ENCODE measurements at regions not wholly inside any gene's neighbourhood (a gene's known extent, or its start where the extent isn't known, plus 50 kb on each side); places are given as distances from the start of the nearest gene placed in this dataset.

DNA sequence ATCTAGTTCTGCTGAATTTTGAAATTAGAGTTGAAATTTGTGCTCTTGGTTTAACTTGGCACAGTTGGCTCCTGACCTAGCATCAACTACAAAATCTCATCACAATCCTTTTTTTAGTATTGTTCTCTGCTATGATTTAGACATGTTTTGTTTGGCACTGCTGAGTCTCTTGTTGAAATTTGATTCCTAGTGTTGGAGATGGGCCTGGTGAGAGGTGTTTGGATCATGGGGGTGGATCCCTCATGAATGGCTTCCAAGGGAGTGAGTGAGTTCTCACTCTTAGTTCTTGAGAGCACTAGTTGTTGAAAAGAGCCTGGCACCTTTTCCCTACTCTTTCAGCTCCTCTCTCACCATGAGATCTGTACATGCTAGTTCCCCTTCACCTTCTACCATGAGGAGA is 605.6 kb upstream of the SLC39A10 start:
- H4K20me1 ChIP-seq, result no peaks in the 10 kb centered on the region
- no peak overlapping the region for H3K9ac ChIP-seq
- H3K27ac ChIP-seq, result no peak overlapping the region
- no peaks in the 10 kb centered on the region for H3K9me3 ChIP-seq (replicated peaks in 1 of 11)
- H3K27me3 ChIP-seq, result no peaks in the 10 kb centered on the region
- H3K4me3 ChIP-seq, result no peak overlapping the region
- no peak for TF ChIP-seq Cebpa-rat (IDR thresholded peaks at IDR 0.05)
- H3K36me3 ChIP-seq, result no peaks in the 10 kb centered on the region
- H3K4me1 ChIP-seq, result no peaks in the 10 kb centered on the region
- no peak overlapping the region for H3K4me2 ChIP-seq

DNA sequence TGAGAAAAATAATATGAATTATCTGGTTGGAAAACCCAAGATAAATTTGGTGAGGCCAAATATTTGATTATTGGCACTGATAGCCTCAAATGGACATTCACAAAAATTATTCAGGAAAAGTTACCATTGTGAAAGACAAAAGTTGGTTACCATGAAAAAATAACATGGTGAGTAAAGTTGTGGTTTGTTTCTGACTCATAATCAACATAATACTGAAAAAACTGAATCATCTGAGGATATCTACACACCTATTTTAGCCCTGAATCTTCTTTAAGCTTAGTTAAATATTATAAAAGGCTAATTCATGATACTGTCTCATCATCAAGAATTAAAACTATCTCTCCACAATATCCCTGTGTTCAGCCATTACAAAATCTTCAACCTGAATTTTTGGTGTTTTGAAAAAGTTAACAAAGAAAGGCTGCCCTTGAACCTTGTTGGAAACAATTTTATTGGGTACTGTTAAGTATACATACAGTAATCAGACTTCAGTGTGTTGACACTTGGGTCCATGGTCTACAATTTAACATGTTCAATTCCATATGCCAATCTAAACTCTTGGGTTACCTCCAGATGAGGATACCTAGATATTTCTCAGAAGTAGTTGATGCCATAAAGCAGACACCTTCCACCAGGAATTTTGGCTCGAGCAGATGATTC is 607.5 kb upstream of the SLC39A10 start:
- H3K9ac ChIP-seq, result no peak overlapping the region
- no peak for TF ChIP-seq Cebpa-rat (IDR thresholded peaks at IDR 0.05)
- H3K4me2 ChIP-seq, result no peak overlapping the region
- H3K9me3 ChIP-seq (replicated peaks in 1 of 11), result no peaks in the 10 kb centered on the region
- no peaks in the 10 kb centered on the region for H4K20me1 ChIP-seq
- H3K4me1 ChIP-seq, result no peaks in the 10 kb centered on the region
- H3K27me3 ChIP-seq, result no peaks in the 10 kb centered on the region
- no peak overlapping the region for H3K27ac ChIP-seq
- H3K36me3 ChIP-seq, result no peaks in the 10 kb centered on the region
- no peak overlapping the region for H3K4me3 ChIP-seq

DNA sequence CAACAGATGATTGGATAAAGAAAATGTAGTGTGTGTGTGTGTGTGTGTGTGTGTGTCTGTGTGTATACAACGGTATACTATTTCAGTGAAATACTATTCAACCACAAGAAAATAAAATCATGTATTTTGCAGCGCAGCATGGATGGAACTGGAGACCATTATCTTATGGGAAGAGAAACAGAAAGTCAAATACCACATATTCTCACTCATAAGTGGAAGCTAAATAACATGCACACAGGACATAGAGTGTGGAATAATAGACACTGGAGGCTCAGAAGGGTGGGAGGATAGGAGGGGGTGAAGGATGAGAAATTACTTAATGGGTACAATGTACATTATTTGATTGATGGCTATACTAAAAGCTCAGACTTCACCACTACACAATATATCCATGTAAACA is 609.1 kb upstream of the SLC39A10 start:
- H3K36me3 ChIP-seq, result no peaks in the 10 kb centered on the region
- TF ChIP-seq Cebpa-rat (IDR thresholded peaks at IDR 0.05), result no peak
- no peak overlapping the region for H3K9ac ChIP-seq
- no peaks in the 10 kb centered on the region for H3K9me3 ChIP-seq (replicated peaks in 1 of 11)
- no peak overlapping the region for H3K4me3 ChIP-seq
- H4K20me1 ChIP-seq, result no peaks in the 10 kb centered on the region
- no peak overlapping the region for H3K27ac ChIP-seq
- no peaks in the 10 kb centered on the region for H3K27me3 ChIP-seq
- H3K4me1 ChIP-seq, result no peaks in the 10 kb centered on the region
- H3K4me2 ChIP-seq, result no peak overlapping the region

DNA sequence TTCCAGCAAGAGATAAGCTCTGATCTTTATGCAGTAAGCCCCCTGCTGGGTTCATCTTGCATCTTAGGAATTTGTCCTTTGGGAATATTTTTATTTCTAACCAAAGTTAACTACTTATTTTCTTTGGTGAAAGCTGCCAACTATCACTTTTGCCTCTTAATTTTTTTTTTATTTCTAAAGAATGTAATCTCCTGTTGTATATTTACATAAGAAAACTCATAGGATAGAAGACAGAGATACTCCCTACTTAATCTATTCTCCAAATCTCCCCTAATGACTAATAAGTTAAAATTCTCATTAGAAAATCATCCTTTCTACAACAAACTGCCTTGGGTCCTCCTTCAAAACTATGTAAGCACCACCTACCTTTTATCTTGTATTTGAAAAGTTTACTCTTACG is 612.2 kb upstream of the SLC39A10 start:
- no peaks in the 10 kb centered on the region for H4K20me1 ChIP-seq
- no peaks in the 10 kb centered on the region for H3K27me3 ChIP-seq
- no peaks in the 10 kb centered on the region for H3K36me3 ChIP-seq
- H3K4me1 ChIP-seq, result no peaks in the 10 kb centered on the region
- H3K27ac ChIP-seq, result no peak overlapping the region
- H3K4me2 ChIP-seq, result no peak overlapping the region
- H3K4me3 ChIP-seq, result no peak overlapping the region
- TF ChIP-seq Cebpa-rat (IDR thresholded peaks at IDR 0.05), result no peak
- H3K9ac ChIP-seq, result no peak overlapping the region
- no peaks in the 10 kb centered on the region for H3K9me3 ChIP-seq (replicated peaks in 1 of 11)

DNA sequence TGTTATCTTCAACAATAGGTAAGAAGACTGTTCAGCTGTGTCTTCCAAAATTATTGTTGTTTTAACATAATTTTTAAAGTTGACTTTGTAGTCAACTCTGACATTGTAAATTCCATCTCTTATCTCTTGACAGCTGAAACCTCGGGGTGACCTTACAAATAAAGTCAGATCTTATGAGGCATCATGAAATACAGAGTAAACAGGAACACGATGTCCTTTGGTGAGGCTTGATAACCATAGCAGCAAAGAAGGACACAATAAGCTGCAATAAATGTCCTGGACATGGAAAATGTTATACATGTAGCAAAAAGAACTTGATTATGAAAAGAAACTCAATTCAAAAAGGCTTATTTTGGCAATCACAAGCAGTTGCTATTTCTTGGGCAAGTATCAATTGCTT is 618.9 kb upstream of the SLC39A10 start:
- Histone ChIP-seq H3K9me3 (replicated peaks in 1 of 11) (no peaks in the 10 kb centered on the region), H3K27ac (no peak overlapping the region), H3K36me3 (no peaks in the 10 kb centered on the region), H3K27me3 (no peaks in the 10 kb centered on the region), H3K4me1 (peaks cover 0 to 8% (median 0%) of the 10 kb centered on the region in 10 experiments; a peak in 1 of 20 replicates), H3K4me2 (no peak overlapping the region), H3K9ac (no peak overlapping the region), H3K4me3 (no peak overlapping the region), H4K20me1 (no peaks in the 10 kb centered on the region)
- TF ChIP-seq Cebpa-rat (IDR thresholded peaks at IDR 0.05), result no peak

DNA sequence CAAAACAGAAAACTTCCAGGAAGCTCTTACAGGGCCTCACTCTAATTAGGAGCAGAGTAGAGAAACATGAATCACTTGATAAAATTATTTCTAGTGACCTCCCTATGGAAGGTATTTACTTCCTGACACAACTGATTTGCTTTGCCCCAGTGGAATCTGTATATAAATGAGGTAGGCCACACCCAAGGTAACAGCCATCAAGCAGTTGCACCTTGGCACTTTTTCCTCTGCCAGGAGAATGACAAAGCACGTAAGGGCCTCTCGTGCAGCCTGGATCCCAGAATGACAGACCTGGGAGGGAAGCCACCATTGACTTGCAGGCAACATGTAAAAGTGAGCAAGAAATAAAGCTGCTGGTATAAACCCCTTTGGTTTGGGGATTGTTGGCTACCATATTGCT is 620.0 kb upstream of the SLC39A10 start:
- Histone ChIP-seq H3K9me3 (replicated peaks in 1 of 11) (no peaks in the 10 kb centered on the region), H3K4me1 (peaks cover 0 to 10% (median 0%) of the 10 kb centered on the region in 10 experiments; a peak in 1 of 20 replicates), H3K36me3 (no peaks in the 10 kb centered on the region), H4K20me1 (no peaks in the 10 kb centered on the region), H3K9ac (no peak overlapping the region), H3K27me3 (no peaks in the 10 kb centered on the region), H3K4me2 (no peak overlapping the region), H3K27ac (no peak overlapping the region), H3K4me3 (no peak overlapping the region)
- no peak for TF ChIP-seq Cebpa-rat (IDR thresholded peaks at IDR 0.05)

DNA sequence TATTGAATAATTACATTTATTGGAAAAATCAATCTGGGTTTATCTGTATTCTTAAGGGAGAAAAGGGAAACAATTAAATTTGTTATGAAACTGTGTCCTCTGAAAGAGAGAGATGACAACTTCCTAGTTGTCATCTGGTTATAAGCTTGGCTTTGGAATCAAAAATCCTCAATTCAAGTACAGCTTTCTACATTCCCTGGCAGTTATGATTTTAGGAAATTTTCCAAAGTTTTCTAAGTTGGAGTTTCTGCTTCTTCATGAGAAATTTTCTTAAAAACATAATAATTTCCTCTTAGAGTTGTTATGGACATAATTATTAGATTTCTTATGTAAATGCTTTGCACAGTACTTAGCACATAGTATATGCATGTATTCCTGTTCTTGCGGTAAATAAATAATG is 625.6 kb upstream of the SLC39A10 start:
- H4K20me1 ChIP-seq, result no peaks in the 10 kb centered on the region
- no peak overlapping the region for H3K27ac ChIP-seq
- H3K9ac ChIP-seq, result no peak overlapping the region
- H3K4me2 ChIP-seq, result no peak overlapping the region
- H3K9me3 ChIP-seq (replicated peaks in 1 of 11), result no peaks in the 10 kb centered on the region
- H3K27me3 ChIP-seq, result no peaks in the 10 kb centered on the region
- H3K4me1 ChIP-seq, result peaks cover 0 to 10% (median 0%) of the 10 kb centered on the region in 10 experiments; a peak in 1 of 20 replicates
- no peak for TF ChIP-seq Cebpa-rat (IDR thresholded peaks at IDR 0.05)
- no peak overlapping the region for H3K4me3 ChIP-seq
- H3K36me3 ChIP-seq, result no peaks in the 10 kb centered on the region

DNA sequence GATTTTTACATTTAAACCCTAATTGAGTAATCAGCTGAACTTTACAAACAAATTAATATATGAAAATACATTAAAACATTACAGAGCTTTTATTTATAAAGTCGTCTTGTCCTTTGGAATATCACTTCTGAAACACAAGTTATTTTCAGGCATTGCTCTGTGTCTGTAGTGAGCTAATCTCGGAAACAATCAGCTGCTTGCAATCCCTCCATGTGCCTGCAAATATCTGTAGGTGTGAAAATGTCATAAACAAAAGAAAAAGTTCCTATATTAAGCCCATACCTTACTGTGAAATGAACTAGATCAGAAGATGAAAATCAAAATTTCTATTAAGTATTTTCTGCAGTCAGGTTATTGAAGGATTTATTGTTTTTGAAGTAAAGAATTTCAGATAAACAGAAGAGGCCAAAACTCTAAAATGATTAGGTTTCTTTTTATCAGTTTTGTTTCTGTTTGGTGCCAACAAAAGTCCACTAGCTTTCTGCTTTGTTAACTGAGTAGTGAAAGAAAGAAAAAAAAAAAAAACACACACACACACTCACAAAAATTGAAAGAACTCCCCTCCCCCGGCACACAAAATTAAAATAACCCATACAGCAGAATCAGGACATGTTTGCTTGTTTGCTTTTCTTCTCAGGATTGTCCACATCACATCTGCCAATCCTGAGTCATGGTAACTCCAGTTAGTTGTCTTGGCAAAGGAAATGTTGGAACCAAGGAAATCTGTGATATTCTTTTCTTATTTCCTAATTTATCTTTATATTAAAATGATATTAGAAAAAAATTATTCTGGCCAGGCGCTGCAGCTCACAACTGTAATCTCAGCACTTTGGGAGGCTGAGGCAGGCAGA is 627.0 kb upstream of the SLC39A10 start:
- Histone ChIP-seq H3K27me3 (no peaks in the 10 kb centered on the region), H3K4me1 (peaks cover 0 to 10% (median 0%) of the 10 kb centered on the region in 10 experiments; a peak in 1 of 20 replicates), H3K36me3 (no peaks in the 10 kb centered on the region), H4K20me1 (no peaks in the 10 kb centered on the region), H3K4me3 (no peak overlapping the region), H3K9me3 (replicated peaks in 1 of 11) (no peaks in the 10 kb centered on the region), H3K9ac (no peak overlapping the region), H3K27ac (no peak overlapping the region), H3K4me2 (no peak overlapping the region)
- no peak for TF ChIP-seq Cebpa-rat (IDR thresholded peaks at IDR 0.05)

DNA sequence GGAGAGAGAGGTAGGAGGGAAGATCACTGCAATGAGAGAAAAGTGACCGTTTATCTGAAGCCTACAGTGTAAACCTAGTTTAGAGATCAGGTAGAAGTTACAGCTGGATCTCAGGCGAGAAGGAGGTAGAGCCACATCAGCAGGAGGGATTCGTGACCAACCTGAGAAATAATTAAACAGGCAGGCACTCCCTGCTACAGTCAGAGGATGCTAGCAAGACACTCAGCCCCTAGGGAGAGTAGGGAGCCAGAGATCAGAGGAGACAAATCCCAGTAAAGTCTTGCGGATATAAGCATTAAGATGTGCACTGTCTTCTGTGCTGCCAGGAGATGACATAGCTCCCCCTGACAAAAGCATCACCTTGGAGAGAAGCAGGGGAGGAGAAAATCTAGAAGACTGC is 629.1 kb upstream of the SLC39A10 start:
- H4K20me1 ChIP-seq, result no peaks in the 10 kb centered on the region
- no peak overlapping the region for H3K4me3 ChIP-seq
- 0 out of 20 replicates have a peak, but pooled peaks cover 0 to under 1% (median 0%) of the 10 kb centered on the region in 10 experiments for H3K4me1 ChIP-seq
- no peaks in the 10 kb centered on the region for H3K27me3 ChIP-seq
- H3K27ac ChIP-seq, result no peak overlapping the region
- no peak for TF ChIP-seq Cebpa-rat (IDR thresholded peaks at IDR 0.05)
- no peaks in the 10 kb centered on the region for H3K36me3 ChIP-seq
- H3K9me3 ChIP-seq (replicated peaks in 1 of 11), result no peaks in the 10 kb centered on the region
- no peak overlapping the region for H3K9ac ChIP-seq
- no peak overlapping the region for H3K4me2 ChIP-seq

DNA sequence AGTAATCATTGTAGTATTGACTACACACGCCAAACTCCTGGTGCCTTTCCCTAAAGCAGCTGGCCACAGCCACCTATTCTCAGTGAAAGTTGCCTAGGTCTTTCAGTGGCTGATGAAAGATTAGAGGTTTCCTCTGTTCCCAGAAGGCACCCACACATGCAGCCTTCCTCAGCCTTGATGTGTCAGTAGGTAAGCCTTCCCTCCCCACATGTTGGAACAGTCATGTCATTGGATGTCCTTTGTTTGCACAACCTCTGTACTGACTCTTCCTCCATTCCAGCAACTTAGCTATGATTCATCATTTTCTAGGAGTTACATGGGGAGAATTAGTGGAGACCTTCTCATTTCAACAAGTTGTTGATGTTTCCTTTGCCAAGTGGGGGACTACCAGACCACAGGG is 630.8 kb upstream of the SLC39A10 start:
- no peak for TF ChIP-seq Cebpa-rat (IDR thresholded peaks at IDR 0.05)
- Histone ChIP-seq H3K36me3 (no peaks in the 10 kb centered on the region), H4K20me1 (no peaks in the 10 kb centered on the region), H3K9me3 (replicated peaks in 1 of 11) (no peaks in the 10 kb centered on the region), H3K4me3 (no peak overlapping the region), H3K27ac (no peak overlapping the region), H3K27me3 (no peaks in the 10 kb centered on the region), H3K9ac (no peak overlapping the region), H3K4me2 (no peak overlapping the region), H3K4me1 (0 out of 20 replicates have a peak, but pooled peaks cover 0 to 9% (median 0%) of the 10 kb centered on the region in 10 experiments)
